HCT116 (cell line): ENCODE measurements at regions not wholly inside any gene's neighbourhood (a gene's known extent, or its start where the extent isn't known, plus 50 kb on each side); places are given as distances from the start of the nearest gene placed in this dataset.

Experiments used
- ATAC-seq: fragments of 200-7000 bp; cut with Tn5 transposase; 2 replicates; pipeline ENCODE4 v1.9.1; 2020; ENCODE audit warnings: mild to moderate bottlenecking, moderate library complexity
- BruUV-seq: library from RNA; stranded (reverse); fragments of 400-500 nt; replicated peaks from 2 replicates; lab custom pipeline; 2021; lab: Mats Ljungman, UMichigan
- CTCF ChIA-PET: fragments of 300-600 bp; sonication (Branson Sonifier 250); formaldehyde crosslinking; loops from one replicate; lab custom pipeline; 2021; ENCODE audit warnings: antibody characterized with exemption; lab: Charles Lee
- POLR2A ChIA-PET: fragments of 300-600, 350-600 bp; sonication (Branson Sonifier 250); formaldehyde crosslinking; loops from one replicate; lab custom pipeline; 2021; ENCODE audit warnings: antibody characterized with exemption; lab: Charles Lee
- RAD21 ChIA-PET, 2 experiments: fragments of 300-600 bp; sonication (Branson Sonifier 250); formaldehyde crosslinking; loops; one replicate each; lab custom pipeline; 2023; ENCODE audit warnings: low total read pairs in 2 of 2; ENCODE audit not compliant: uncharacterized antibody in 2 of 2, unreplicated experiment in 2 of 2, low non-redundant PET in 1 of 2; lab: Charles Lee
- DNase-seq: peaks from one replicate; pipeline ENCODE4 v3.0.0-alpha.2; 2010; ENCODE audit warnings: low read depth, low spot score
- H2AFZ ChIP-seq: fragments of 200-600 bp; shearing (Covaris generic), sonication (generic); 2 replicates; pipeline ENCODE4 v1.6.1; 2017; ENCODE audit warnings: low read depth, mixed run types, mixed read lengths, antibody characterized with exemption, low read length; ENCODE audit not compliant: poor library complexity, severe bottlenecking
- H3K27ac ChIP-seq: 2 replicates; pipeline ENCODE4 v1.5.1; 2012; ENCODE audit warnings: low read depth, low read length
- H3K27me3 ChIP-seq: fragments of 200-600 bp; sonication (generic); 2 replicates; pipeline ENCODE4 v1.6.1; 2016; ENCODE audit warnings: mixed run types, low read length, mixed read lengths; ENCODE audit not compliant: insufficient read depth
- H3K36me3 ChIP-seq, 2 experiments: fragments of 200-500 bp in 1 of 2; fragments of 200-600 bp in 1 of 2; sonication (Bioruptor generic) in 1 of 2; sonication (generic) in 1 of 2; 2 replicates each; pipeline versions ENCODE4 v1.5.1 to v1.6.1; 2014 to 2016; ENCODE audit warnings: low read length in 2 of 2, inconsistent platforms in 1 of 2, mixed read lengths in 1 of 2, mixed run types in 1 of 2; ENCODE audit not compliant: insufficient read depth in 2 of 2, control insufficient read depth in 1 of 2
- H3K4me1 ChIP-seq, 2 experiments: fragments of 200-600 bp in 1 of 2; sonication (generic) in 1 of 2; 2 replicates each; pipeline versions ENCODE4 v1.5.1 to v1.6.1; 2012 to 2017; ENCODE audit warnings: low read length in 2 of 2, inconsistent platforms in 1 of 2, mild to moderate bottlenecking in 1 of 2, mixed read lengths in 1 of 2, mixed run types in 1 of 2, moderate library complexity in 1 of 2; ENCODE audit not compliant: insufficient read depth in 2 of 2, control insufficient read depth in 1 of 2
- H3K4me2 ChIP-seq: fragments of 200-600 bp; sonication (generic); 2 replicates; pipeline ENCODE4 v1.6.1; 2017; ENCODE audit warnings: mixed run types, low read length, mixed read lengths
- H3K4me3 ChIP-seq, 2 experiments: fragments of 200-600 bp in 1 of 2; sonication (generic) in 1 of 2; replicated peaks in 1 of 2; 2 replicates each; pipeline ENCODE4 v1.5.1; 2011 to 2016; ENCODE audit warnings: low read length in 2 of 2, control low read depth in 1 of 2, low read depth in 1 of 2, mild to moderate bottlenecking in 1 of 2, mixed read lengths in 1 of 2, mixed run types in 1 of 2
- H3K79me2 ChIP-seq: fragments of 200-600 bp; sonication (generic); 2 replicates; pipeline ENCODE4 v1.6.1; 2017; ENCODE audit warnings: mild to moderate bottlenecking, mixed run types, low read length, moderate library complexity, mixed read lengths; ENCODE audit not compliant: insufficient read depth
- H3K9ac ChIP-seq: fragments of 200-600 bp; sonication (generic); 2 replicates; pipeline ENCODE4 v1.6.1; 2016; ENCODE audit warnings: low read length, mixed read lengths
- H3K9me2 ChIP-seq: fragments of 200-600 bp; sonication (generic), shearing (Covaris generic); 2 replicates; pipeline ENCODE4 v1.6.1; 2017; ENCODE audit warnings: mixed run types, mild to moderate bottlenecking, moderate library complexity; ENCODE audit not compliant: insufficient read depth
- H3K9me3 ChIP-seq, 2 experiments: fragments of 200-500 bp in 1 of 2; fragments of 200-600 bp in 1 of 2; sonication (Bioruptor generic) in 1 of 2; sonication (generic) in 1 of 2; 2 replicates each; pipeline ENCODE4 v1.6.1; 2014 to 2017; ENCODE audit warnings: low read length in 2 of 2, mixed read lengths in 2 of 2, inconsistent platforms in 1 of 2, low read depth in 1 of 2, mild to moderate bottlenecking in 1 of 2, mixed run types in 1 of 2, moderate library complexity in 1 of 2; ENCODE audit not compliant: control insufficient read depth in 1 of 2, insufficient read depth in 1 of 2
- H4K20me1 ChIP-seq: fragments of 200-600 bp; sonication (generic), shearing (Covaris generic); 2 replicates; pipeline ENCODE4 v1.6.1; 2017; ENCODE audit warnings: mixed run types, mild to moderate bottlenecking, moderate library complexity; ENCODE audit not compliant: insufficient read depth
- CBX3 ChIP-seq: IDR thresholded peaks from 2 replicates; pipeline ENCODE4 v1.6.1; 2012; ENCODE audit warnings: low read depth
- ELF1 ChIP-seq: IDR thresholded peaks from 2 replicates; pipeline ENCODE4 v1.6.1; 2012; ENCODE audit warnings: low read depth, borderline replicate concordance
- FOSL1 ChIP-seq: IDR thresholded peaks from 2 replicates; pipeline ENCODE4 v1.6.1; 2012; ENCODE audit warnings: low read depth
- POLR2A ChIP-seq: IDR thresholded peaks from 2 replicates; pipeline ENCODE4 v1.7.0; 2011; ENCODE audit warnings: borderline replicate concordance; ENCODE audit not compliant: insufficient read depth, insufficient read length; ENCODE audit errors: extremely low read depth
- SIN3A ChIP-seq: IDR thresholded peaks from 2 replicates; pipeline ENCODE4 v1.6.1; 2012; ENCODE audit warnings: low read depth
- intact Hi-C: fragments of 100-400 bp; cut with micrococcal nuclease; formaldehyde crosslinking; loops from 2 replicates; pipeline ENCODE4 v1.10.0; 2022
- TF ChIP-seq, protein P1 (sequence below), 3 experiments: fragments of 200-600 bp in 1 of 3; sonication (generic) in 1 of 3; IDR thresholded peaks in 2 of 3; conservative IDR thresholded peaks in 1 of 3; 2 replicates each; pipeline ENCODE4 v1.5.1; 2012 to 2017; ENCODE audit warnings: low read depth in 2 of 3, low read length in 2 of 3, antibody characterized with exemption in 1 of 3, borderline replicate concordance in 1 of 3, control low read depth in 1 of 3, mild to moderate bottlenecking in 1 of 3, mixed read lengths in 1 of 3, mixed run types in 1 of 3, moderate library complexity in 1 of 3; ENCODE audit not compliant: insufficient read depth in 1 of 3
- TF ChIP-seq, protein P2 (sequence below): IDR thresholded peaks from 2 replicates; pipeline ENCODE4 v1.6.1; 2012

DNA sequence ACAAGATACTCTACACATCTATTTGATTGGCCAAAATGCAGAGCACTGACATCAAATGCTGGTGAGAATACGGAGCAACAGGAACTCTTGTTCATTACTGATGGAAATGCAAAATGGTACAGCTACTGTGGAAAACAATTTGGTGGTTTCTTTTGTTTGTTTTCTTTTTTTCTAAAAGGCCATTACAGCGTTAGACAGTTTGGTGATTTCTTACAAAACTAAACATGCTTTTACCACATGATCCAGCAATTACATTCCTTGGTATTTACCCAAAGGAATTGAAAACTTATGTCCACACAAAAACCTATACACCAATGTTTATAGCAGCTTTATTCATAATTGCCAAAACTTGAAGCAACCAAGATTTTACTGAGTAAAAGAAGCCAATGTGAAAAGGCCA, 66.4 kb upstream of the FBXO28 start:
- POLR2A ChIA-PET = no interaction called here
- no peaks in the 10 kb centered on the region for H3K36me3 ChIP-seq

DNA sequence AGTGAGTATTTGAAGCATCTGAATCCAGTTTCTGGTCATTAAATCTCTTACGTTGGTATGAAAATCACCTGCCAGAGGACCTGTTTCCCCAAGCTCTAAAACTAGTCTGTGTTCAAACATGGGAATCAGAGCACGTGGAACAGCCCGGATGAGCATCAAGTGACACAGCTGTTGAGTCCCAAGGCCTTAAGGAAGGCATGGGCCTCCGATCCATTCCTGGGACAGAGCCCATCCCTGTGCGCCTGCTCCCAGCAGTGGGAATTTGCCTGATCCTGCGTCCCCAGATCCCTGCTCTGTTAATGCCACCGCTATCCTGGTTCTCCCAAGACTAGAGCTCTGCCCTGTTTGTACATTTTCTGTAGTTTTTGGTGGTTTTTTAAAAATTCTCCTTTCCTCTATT, 68.4 kb upstream of the FBXO28 start:
- H3K27me3 ChIP-seq = no peaks in the 10 kb centered on the region
- intact Hi-C loops = no loop called here
- RAD21 ChIA-PET = no interaction called here
- TF ChIP-seq, protein P1, sequence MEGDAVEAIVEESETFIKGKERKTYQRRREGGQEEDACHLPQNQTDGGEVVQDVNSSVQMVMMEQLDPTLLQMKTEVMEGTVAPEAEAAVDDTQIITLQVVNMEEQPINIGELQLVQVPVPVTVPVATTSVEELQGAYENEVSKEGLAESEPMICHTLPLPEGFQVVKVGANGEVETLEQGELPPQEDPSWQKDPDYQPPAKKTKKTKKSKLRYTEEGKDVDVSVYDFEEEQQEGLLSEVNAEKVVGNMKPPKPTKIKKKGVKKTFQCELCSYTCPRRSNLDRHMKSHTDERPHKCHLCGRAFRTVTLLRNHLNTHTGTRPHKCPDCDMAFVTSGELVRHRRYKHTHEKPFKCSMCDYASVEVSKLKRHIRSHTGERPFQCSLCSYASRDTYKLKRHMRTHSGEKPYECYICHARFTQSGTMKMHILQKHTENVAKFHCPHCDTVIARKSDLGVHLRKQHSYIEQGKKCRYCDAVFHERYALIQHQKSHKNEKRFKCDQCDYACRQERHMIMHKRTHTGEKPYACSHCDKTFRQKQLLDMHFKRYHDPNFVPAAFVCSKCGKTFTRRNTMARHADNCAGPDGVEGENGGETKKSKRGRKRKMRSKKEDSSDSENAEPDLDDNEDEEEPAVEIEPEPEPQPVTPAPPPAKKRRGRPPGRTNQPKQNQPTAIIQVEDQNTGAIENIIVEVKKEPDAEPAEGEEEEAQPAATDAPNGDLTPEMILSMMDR (IDR thresholded peaks at IDR 0.05 in 2 of 3, conservative IDR thresholded peaks at IDR 0.05 in 1 of 3; ENCODE audit: borderline replicate concordance in 1 of 3, insufficient read depth in 1 of 3, low read depth in 2 of 3, low read length in 2 of 3) = no peak
- TF ChIP-seq CBX3 (no peak), ELF1 (no peak)
- TF ChIP-seq, protein P2, sequence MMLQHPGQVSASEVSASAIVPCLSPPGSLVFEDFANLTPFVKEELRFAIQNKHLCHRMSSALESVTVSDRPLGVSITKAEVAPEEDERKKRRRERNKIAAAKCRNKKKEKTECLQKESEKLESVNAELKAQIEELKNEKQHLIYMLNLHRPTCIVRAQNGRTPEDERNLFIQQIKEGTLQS = no peak
- TF ChIP-seq, all 23 proteins: peak for 0
- Histone ChIP-seq H2AFZ (no peak overlapping the region), H3K9me3 (no peaks in the 10 kb centered on the region), H3K4me2 (no peak overlapping the region), H3K79me2 (no peaks in the 10 kb centered on the region), H3K27ac (no peak overlapping the region), H3K4me1 (peaks cover 0 to 2% of the 10 kb centered on the region in 2 experiments; a peak in 1 of 4 replicates), H3K36me3 (no peaks in the 10 kb centered on the region), H3K4me3 (no peak overlapping the region), H3K9ac (no peak overlapping the region), H3K9me2 (no peaks in the 10 kb centered on the region), H4K20me1 (no peaks in the 10 kb centered on the region)
- ATAC-seq (no peak), DNase-seq (no peak)
- CTCF ChIA-PET = no interaction called here
- POLR2A ChIA-PET = no interaction called here
- no TSS peak for BruUV-seq

More for the DNA sequence above, 66.4 kb upstream of the FBXO28 start:
- Histone ChIP-seq H3K27me3 (no peaks in the 10 kb centered on the region), H3K9me3 (no peaks in the 10 kb centered on the region), H3K9me2 (no peaks in the 10 kb centered on the region), H3K27ac (no peak overlapping the region), H3K4me2 (no peak overlapping the region), H2AFZ (no peak overlapping the region), H3K9ac (no peak overlapping the region), H3K4me1 (peaks cover 0 to 8% of the 10 kb centered on the region in 2 experiments; a peak in 2 of 4 replicates), H3K79me2 (no peaks in the 10 kb centered on the region), H4K20me1 (no peaks in the 10 kb centered on the region), H3K4me3 (no peak overlapping the region)
- DNase-seq = no peak
- no peak for ATAC-seq
- intact Hi-C loops = no loop called here
- ChIA-PET CTCF (no interaction called here), RAD21 (no interaction called here)
- BruUV-seq = no TSS peak
- TF ChIP-seq, protein P1 (IDR thresholded peaks at IDR 0.05 in 2 of 3, conservative IDR thresholded peaks at IDR 0.05 in 1 of 3; ENCODE audit: borderline replicate concordance in 1 of 3, insufficient read depth in 1 of 3, low read depth in 2 of 3, low read length in 2 of 3) = no peak
- TF ChIP-seq POLR2A (no peak), FOSL1 (no peak), SIN3A (no peak)
